T-helper 22 cell (primary cell): ENCODE measurements at regions not wholly inside any gene's neighbourhood (a gene's known extent, or its start where the extent isn't known, plus 50 kb on each side); places are given as distances from the start of the nearest gene placed in this dataset.

Experiments used
- DNase-seq: peaks from one replicate; pipeline ENCODE4 v3.0.0-alpha.2; 2020; ENCODE audit warnings: low read depth

DNA sequence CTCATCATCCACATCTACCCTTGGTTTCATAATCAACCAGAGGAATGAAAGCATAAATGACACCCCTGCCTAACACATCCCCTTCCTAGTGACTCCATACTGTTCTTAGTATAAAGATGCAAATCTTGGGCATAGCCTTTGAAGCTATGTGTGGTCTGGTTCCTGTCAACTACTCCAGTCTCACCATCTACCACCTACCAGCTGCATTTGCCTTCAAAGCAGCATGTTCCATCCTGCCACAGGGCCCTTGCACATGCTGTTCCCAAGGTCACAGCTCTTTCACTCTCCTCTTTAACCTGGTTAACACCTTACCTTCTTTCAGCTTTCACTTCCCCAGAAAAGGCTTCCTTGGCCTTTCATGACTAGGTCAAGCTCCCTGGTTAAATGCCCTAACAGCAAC lies 62.3 kb upstream of the ARHGEF3 start:
- DNase-seq, result no peak

- DNase-seq, result no peak
These were observed 60.8 kb upstream of the ARHGEF3 start for GRCh38 chr3:56862352-56863062.

DNA sequence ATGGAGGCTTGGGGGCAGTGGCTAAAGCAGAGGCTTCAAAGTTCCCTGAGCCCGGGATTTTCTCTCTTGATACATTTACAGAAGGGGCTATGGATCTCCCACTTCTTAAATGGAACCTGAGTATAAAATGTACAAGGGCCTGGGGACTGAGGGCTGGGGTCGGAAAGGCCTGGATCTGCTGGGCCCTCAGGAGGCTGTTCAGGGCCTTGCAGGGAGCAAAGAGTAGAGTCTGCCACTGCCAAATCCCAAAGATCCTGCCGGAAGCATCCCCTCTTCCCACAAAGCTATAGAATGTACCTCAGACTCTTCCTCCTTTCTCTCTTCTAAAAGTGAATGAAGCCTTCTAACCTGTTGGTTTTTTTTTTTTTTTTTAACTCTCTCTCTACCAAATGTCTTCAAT lies 59.8 kb upstream of the ARHGEF3 start:
- DNase-seq, result no peak

GRCh38 chr3:56860939-56861338 lies 59.2 kb upstream of the ARHGEF3 start:
- no peak for DNase-seq

GRCh38 chr3:56860351-56860750 lies 58.6 kb upstream of the ARHGEF3 start:
- DNase-seq, result no peak

GRCh38 chr3:56858331-56858730 lies 56.6 kb upstream of the ARHGEF3 start:
- DNase-seq, result no peak

GRCh38 chr3:56857178-56857577 lies 55.4 kb upstream of the ARHGEF3 start:
- DNase-seq, result no peak

DNA sequence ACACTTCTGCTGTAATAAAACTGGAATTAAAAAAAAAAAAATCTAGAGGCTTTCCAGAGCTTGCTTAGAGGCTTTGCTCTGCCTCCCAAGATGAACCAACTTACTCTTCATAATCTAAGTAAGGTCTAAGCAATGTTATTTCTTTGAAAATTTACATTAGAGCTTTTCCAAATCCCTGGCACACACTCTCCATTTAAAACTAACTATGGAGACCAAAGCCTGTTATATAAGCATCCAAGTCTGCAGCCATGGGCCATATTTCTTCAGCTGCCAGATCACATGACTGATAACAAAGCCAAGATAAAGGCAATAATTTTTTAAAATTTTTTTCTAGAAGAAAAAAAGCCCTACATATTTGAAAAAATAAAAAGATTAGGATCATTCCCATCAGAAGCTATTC lies 55.0 kb upstream of the ARHGEF3 start:
- DNase-seq, result no peak

DNA sequence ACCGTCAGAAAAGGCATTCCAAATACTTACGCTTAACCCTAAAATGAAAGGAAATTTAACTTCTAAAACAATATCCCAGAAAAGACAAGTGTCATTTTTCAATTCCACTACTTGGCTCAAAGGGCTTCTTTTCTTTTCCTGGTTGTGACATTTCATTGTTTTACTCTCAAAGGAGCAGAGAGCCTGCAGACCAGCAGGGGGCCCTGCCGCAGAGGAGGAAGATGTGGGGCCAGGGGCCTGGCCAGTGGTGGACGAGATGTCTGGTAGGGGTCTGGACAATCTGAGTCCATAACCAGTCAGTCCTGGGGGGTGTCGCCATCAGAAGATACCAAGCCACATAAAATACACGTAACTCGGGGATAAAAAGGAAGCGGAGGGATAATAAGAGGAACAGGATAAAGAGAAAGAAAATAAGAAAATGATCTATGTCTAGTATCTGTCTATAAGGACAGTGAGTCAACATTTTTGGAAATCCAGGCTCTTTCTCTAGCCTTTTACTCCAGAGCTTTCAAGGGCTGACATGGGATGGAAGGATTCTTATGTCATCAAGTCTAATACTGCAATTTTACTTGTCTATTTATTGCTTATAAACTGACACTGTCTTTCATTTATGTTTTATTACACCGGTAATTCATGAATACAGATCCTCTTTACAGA lies 54.2 kb upstream of the ARHGEF3 start:
- no peak for DNase-seq

DNA sequence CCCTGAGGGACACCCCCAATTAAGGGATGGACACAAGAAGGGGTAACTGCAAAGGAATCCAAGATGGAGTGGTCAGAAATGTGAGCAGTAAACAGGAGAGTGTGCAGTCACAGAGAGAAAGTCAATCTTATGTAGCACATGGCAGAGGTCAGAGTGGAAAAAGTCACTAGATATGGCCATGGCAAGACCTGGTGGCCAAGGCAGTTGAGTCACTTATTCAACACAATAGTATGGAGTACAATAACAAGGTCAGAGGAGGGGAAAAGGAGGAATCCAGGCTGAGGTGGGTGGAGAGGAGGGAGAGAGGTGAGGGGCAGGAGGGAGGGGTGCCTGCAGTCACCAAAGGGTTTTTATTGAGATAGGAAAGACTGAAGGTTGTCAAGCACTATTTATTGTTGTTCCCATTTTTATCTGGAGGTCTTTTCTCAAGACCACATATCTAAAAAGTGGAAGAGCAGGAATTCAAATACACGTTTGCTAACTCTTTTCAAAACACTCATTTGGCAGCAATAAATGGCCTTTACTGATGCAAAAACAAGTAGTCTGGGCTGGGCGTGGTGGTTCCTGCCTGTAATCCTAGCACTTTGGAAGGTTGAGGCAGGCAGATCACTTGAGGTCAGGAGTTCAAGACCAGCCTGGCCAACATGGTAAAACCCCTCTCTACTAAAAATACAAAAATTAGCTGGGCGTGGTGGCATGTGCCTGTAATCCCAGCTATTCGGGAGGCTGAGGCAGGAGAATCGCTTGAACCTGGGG lies 53.3 kb upstream of the ARHGEF3 start:
- DNase-seq, result no peak

DNA sequence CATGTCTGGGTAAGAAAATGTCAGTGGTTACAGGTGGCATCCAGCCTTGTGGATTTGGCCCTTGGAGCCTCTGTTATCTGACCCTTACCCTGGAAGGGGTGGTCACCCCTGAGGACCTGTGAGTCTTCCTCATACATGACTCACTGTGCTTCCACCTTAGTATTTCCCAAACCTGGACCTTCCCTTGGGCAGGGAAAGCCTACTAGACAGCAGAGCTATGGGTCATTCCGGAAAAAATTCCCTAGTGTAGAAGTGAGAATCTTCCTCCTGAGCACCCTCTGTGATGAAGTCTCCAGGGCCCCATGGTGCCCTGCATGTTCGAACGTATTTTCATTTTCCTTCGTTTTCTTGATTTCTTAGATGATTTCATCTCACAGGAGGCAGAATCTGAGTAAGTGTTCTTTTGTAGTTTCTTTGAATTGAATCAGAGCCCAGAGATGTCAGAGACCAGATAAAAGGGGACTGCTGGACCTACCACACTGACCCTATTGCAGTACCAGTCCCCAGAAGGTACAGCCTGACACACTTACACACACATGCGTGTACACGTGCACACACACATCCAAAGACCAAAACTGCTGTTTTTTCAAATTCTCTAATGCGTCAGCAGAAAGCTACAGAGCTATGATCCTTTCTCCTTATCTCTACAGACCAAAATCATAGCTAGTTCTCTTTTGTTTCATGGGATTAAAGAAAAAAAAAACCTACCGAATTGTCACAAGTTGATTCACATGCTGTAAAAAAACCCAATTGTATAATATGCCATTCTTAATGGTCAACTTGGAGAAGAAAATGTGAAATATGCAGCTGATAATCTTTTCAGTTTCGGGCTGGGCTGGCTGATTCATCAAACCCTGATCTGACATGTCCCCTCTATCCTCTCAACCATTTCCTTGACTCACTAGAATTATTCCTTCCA lies 50.5 kb upstream of the ARHGEF3 start:
- DNase-seq, result no peak
